ENCODE measurements at regions not wholly inside any gene's neighbourhood (a gene's known extent, or its start where the extent isn't known, plus 50 kb on each side); places are given as distances from the start of the nearest gene placed in this dataset.

- no peaks in the 10 kb centered on the region for H3K79me2 ChIP-seq (replicated peaks; ENCODE audit: insufficient read depth, low read length)
- no peak overlapping the region for H3K4me2 ChIP-seq (ENCODE audit: low read length)
- no peak overlapping the region for H3K4me3 ChIP-seq (ENCODE audit: low read length)
- H3K27me3 ChIP-seq (ENCODE audit: insufficient read depth, low read depth, low read length) = no peaks in the 10 kb centered on the region
- H2AFZ ChIP-seq (ENCODE audit: low read depth, low read length) = no peak overlapping the region
- no peaks in the 10 kb centered on the region for H3K9me2 ChIP-seq (ENCODE audit: insufficient read depth, low read length)
- TF ChIP-seq RAD21 (conservative IDR thresholded peaks at IDR 0.05) = no peak
- H3K36me3 ChIP-seq (ENCODE audit: insufficient read depth, low read length) = no peaks in the 10 kb centered on the region
- no peak overlapping the region for H3K27ac ChIP-seq (ENCODE audit: low read length)
- H3K9me3 ChIP-seq (ENCODE audit: low read length) = no peaks in the 10 kb centered on the region
- H3K9ac ChIP-seq (ENCODE audit: low read length) = no peak overlapping the region
- H4K20me1 ChIP-seq (ENCODE audit: insufficient read depth) = no peaks in the 10 kb centered on the region
- no peaks in the 10 kb centered on the region for H3F3A ChIP-seq (ENCODE audit: insufficient read depth, low read length, poor library complexity, severe bottlenecking)
These were observed 247.4 kb downstream of the EFCAB11 start for GRCh38 chr14:89707086-89707485.

GRCh38 chr14:89702876-89703200 is 251.7 kb downstream of the EFCAB11 start:
- Histone ChIP-seq H4K20me1 (ENCODE audit: insufficient read depth) (no peaks in the 10 kb centered on the region), H2AFZ (ENCODE audit: low read depth, low read length) (no peak overlapping the region), H3K36me3 (ENCODE audit: insufficient read depth, low read length) (no peaks in the 10 kb centered on the region), H3K27me3 (ENCODE audit: insufficient read depth, low read depth, low read length) (no peaks in the 10 kb centered on the region), H3K9me3 (ENCODE audit: low read length) (no peaks in the 10 kb centered on the region), H3K9ac (ENCODE audit: low read length) (no peak overlapping the region), H3K9me2 (ENCODE audit: insufficient read depth, low read length) (no peaks in the 10 kb centered on the region), H3F3A (ENCODE audit: insufficient read depth, low read length, poor library complexity, severe bottlenecking) (no peaks in the 10 kb centered on the region), H3K79me2 (replicated peaks; ENCODE audit: insufficient read depth, low read length) (no peaks in the 10 kb centered on the region), H3K4me2 (ENCODE audit: low read length) (no peak overlapping the region), H3K4me3 (ENCODE audit: low read length) (no peak overlapping the region), H3K27ac (ENCODE audit: low read length) (no peak overlapping the region)
- TF ChIP-seq MXI1 (conservative IDR thresholded peaks at IDR 0.05; ENCODE audit: poor library complexity, severe bottlenecking) (no peak), POLR2AphosphoS5 (IDR thresholded peaks at IDR 0.05) (no peak), TAF1 (IDR thresholded peaks at IDR 0.05; ENCODE audit: low read depth) (no peak), REST (IDR thresholded peaks at IDR 0.05; ENCODE audit: borderline replicate concordance) (no peak), RAD21 (conservative IDR thresholded peaks at IDR 0.05) (no peak), EZH2 (IDR thresholded peaks at IDR 0.05; ENCODE audit: borderline replicate concordance, insufficient read depth, low read length, poor library complexity, severe bottlenecking) (no peak), EP300 (conservative IDR thresholded peaks at IDR 0.05; ENCODE audit: poor library complexity, severe bottlenecking) (no peak), CTCF (IDR thresholded peaks at IDR 0.05; ENCODE audit: poor library complexity, severe bottlenecking) (no peak), SMC3 (conservative IDR thresholded peaks at IDR 0.05; ENCODE audit: poor library complexity) (no peak)

All from neural cell (in vitro differentiated cells).